ENCODE measurements at regions not wholly inside any gene's neighbourhood (a gene's known extent, or its start where the extent isn't known, plus 50 kb on each side); places are given as distances from the start of the nearest gene placed in this dataset.
A peak's percentile ranks its signal among the peaks of the same experiment; 100 is the strongest.

DNA sequence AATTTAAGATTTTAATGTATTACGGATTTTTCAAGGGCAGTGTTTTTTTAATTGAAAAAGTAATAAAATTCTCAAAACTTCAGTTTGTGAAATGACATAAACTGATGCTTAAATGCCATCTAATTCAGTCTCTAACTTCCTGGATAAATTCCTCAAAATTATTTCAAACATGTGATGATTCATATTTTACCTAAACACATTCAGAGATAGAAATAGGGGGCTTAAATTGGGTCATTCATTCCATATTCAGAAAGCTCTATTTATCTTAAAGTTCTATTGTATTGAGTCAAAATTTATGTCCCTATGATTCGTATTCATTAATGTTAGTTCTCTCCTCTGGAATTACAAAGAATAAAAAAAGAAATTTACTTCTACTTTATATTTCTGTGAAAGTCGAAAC, 713.6 kb upstream of the CHRM3 start:
- H3K36me3 Mint-ChIP-seq (ENCODE audit: low read depth, unreplicated experiment): no peaks in the 10 kb centered on the region
- Histone ChIP-seq H4K20me1 (ENCODE audit: insufficient read depth, low read length) (no peaks in the 10 kb centered on the region), H3K4me2 (ENCODE audit: low read length) (no peak overlapping the region), H3K9me3 (ENCODE audit: insufficient read depth, low read depth, low read length) (no peaks in the 10 kb centered on the region), H3K27me3 (ENCODE audit: insufficient read depth, low read length) (no peaks in the 10 kb centered on the region), H2AFZ (ENCODE audit: low read depth, low read length) (no peak overlapping the region), H3K27ac (ENCODE audit: low read depth, low read length) (no peak overlapping the region), H3K4me1 (ENCODE audit: insufficient read depth, low read length) (no peaks in the 10 kb centered on the region), H3K9ac (ENCODE audit: low read length) (no peak overlapping the region), H3K4me3 (ENCODE audit: insufficient read depth, low read depth, low read length) (no peak overlapping the region), H3K36me3 (ENCODE audit: insufficient read depth, low read length) (no peaks in the 10 kb centered on the region), H3K79me2 (ENCODE audit: insufficient read depth, low read length) (no peaks in the 10 kb centered on the region)
- no peaks in the 10 kb centered on the region for H3K4me1 Mint-ChIP-seq (ENCODE audit: low read depth, unreplicated experiment)
- no peak overlapping the region for H3K27ac Mint-ChIP-seq (ENCODE audit: unreplicated experiment)
- TF ChIP-seq, protein P1, sequence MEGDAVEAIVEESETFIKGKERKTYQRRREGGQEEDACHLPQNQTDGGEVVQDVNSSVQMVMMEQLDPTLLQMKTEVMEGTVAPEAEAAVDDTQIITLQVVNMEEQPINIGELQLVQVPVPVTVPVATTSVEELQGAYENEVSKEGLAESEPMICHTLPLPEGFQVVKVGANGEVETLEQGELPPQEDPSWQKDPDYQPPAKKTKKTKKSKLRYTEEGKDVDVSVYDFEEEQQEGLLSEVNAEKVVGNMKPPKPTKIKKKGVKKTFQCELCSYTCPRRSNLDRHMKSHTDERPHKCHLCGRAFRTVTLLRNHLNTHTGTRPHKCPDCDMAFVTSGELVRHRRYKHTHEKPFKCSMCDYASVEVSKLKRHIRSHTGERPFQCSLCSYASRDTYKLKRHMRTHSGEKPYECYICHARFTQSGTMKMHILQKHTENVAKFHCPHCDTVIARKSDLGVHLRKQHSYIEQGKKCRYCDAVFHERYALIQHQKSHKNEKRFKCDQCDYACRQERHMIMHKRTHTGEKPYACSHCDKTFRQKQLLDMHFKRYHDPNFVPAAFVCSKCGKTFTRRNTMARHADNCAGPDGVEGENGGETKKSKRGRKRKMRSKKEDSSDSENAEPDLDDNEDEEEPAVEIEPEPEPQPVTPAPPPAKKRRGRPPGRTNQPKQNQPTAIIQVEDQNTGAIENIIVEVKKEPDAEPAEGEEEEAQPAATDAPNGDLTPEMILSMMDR (IDR thresholded peaks at IDR 0.05; ENCODE audit: insufficient read depth, low read depth, low read length): no peak
- no peak for TF ChIP-seq EZH2 (IDR thresholded peaks at IDR 0.05; ENCODE audit: insufficient read depth, low read length)
- no peak overlapping the region for H3K4me3 Mint-ChIP-seq (ENCODE audit: unreplicated experiment)
- no peaks in the 10 kb centered on the region for H3K27me3 Mint-ChIP-seq (ENCODE audit: low read depth, unreplicated experiment)
- DNase-seq (ENCODE audit: low read depth): no peak
- no peak for FAIRE-seq
- no peaks in the 10 kb centered on the region for H3K9me3 Mint-ChIP-seq (ENCODE audit: unreplicated experiment)

DNA sequence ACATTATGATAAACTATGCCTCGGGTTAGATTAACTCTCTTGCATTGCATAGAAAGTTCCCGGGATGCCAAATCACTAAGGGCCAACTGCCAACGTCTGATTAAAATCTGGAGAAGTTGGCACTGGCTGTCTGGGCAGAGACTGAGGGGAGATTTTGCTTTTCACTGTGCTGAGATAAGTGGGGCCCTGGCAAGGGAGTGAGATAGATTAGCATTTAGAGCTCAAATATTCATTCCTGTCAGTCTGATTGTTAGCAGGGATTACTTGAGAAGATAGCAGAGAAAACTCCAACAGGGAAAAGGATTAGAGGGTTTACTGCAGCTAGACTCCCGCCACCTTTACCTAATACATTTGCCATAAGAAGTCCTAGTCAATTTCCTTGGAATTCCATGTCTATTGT, 714.1 kb upstream of the CHRM3 start:
- no peak overlapping the region for H2AFZ ChIP-seq (ENCODE audit: low read depth, low read length)
- no peaks in the 10 kb centered on the region for H3K36me3 Mint-ChIP-seq (ENCODE audit: low read depth, unreplicated experiment)
- no peak for FAIRE-seq

DNA sequence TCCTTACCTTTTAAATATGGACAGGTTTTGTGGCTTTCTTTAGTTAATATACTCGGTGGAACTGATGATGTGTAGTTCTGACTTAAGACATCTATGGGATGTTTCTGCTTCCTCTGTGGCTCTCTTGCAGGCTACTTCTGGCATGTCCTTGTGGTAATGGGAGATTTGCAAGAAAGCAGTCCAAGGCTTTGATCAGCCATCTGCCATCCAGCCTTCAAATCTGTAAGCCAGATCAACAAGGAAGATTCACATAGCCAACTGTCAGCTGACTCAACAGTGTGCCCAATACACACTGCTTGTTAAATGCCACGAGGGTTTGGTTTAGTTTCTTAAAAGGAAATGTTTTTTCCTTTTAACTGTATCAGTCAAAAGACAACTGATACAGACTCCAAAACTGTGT, 722.2 kb upstream of the CHRM3 start:
- Mint-ChIP-seq H3K36me3 (ENCODE audit: low read depth, unreplicated experiment) (no peaks in the 10 kb centered on the region), H3K4me3 (ENCODE audit: unreplicated experiment) (no peak overlapping the region), H3K4me1 (ENCODE audit: low read depth, unreplicated experiment) (peaks cover 5% of the 10 kb centered on the region), H3K27ac (ENCODE audit: unreplicated experiment) (peak overlapping the region; percentile 78), H3K27me3 (ENCODE audit: low read depth, unreplicated experiment) (no peaks in the 10 kb centered on the region), H3K9me3 (ENCODE audit: unreplicated experiment) (peaks cover 2% of the 10 kb centered on the region)
- no peaks in the 10 kb centered on the region for H3K36me3 ChIP-seq (ENCODE audit: insufficient read depth, low read length)
- TF ChIP-seq, protein P1 (IDR thresholded peaks at IDR 0.05; ENCODE audit: insufficient read depth, low read depth, low read length): no peak
- no peak for TF ChIP-seq EZH2 (IDR thresholded peaks at IDR 0.05; ENCODE audit: insufficient read depth, low read length)
- FAIRE-seq: no peak
- H3K79me2 ChIP-seq (ENCODE audit: insufficient read depth, low read length): no peaks in the 10 kb centered on the region
- H3K27ac ChIP-seq (ENCODE audit: low read depth, low read length): no peak overlapping the region
- H3K9me3 ChIP-seq (ENCODE audit: insufficient read depth, low read depth, low read length): no peaks in the 10 kb centered on the region
- H4K20me1 ChIP-seq (ENCODE audit: insufficient read depth, low read length): no peaks in the 10 kb centered on the region
- no peaks in the 10 kb centered on the region for H3K27me3 ChIP-seq (ENCODE audit: insufficient read depth, low read length)
- H3K4me3 ChIP-seq (ENCODE audit: insufficient read depth, low read depth, low read length): no peak overlapping the region
- no peak for DNase-seq (ENCODE audit: low read depth)
- no peak overlapping the region for H2AFZ ChIP-seq (ENCODE audit: low read depth, low read length)
- H3K9ac ChIP-seq (ENCODE audit: low read length): no peak overlapping the region
- H3K4me2 ChIP-seq (ENCODE audit: low read length): no peak overlapping the region
- H3K4me1 ChIP-seq (ENCODE audit: insufficient read depth, low read length): no peaks in the 10 kb centered on the region

More for the DNA sequence above, 714.1 kb upstream of the CHRM3 start:
- no peak for DNase-seq (ENCODE audit: low read depth)
- H3K36me3 ChIP-seq (ENCODE audit: insufficient read depth, low read length): no peaks in the 10 kb centered on the region
- H3K9me3 ChIP-seq (ENCODE audit: insufficient read depth, low read depth, low read length): no peaks in the 10 kb centered on the region
- no peaks in the 10 kb centered on the region for H3K79me2 ChIP-seq (ENCODE audit: insufficient read depth, low read length)
- Mint-ChIP-seq H3K27me3 (ENCODE audit: low read depth, unreplicated experiment) (no peaks in the 10 kb centered on the region), H3K27ac (ENCODE audit: unreplicated experiment) (no peak overlapping the region), H3K4me1 (ENCODE audit: low read depth, unreplicated experiment) (no peaks in the 10 kb centered on the region), H3K4me3 (ENCODE audit: unreplicated experiment) (no peak overlapping the region), H3K9me3 (ENCODE audit: unreplicated experiment) (no peaks in the 10 kb centered on the region)
- H3K9ac ChIP-seq (ENCODE audit: low read length): no peak overlapping the region
- H3K27me3 ChIP-seq (ENCODE audit: insufficient read depth, low read length): no peaks in the 10 kb centered on the region
- H3K27ac ChIP-seq (ENCODE audit: low read depth, low read length): no peak overlapping the region
- no peaks in the 10 kb centered on the region for H3K4me1 ChIP-seq (ENCODE audit: insufficient read depth, low read length)
- no peak overlapping the region for H3K4me3 ChIP-seq (ENCODE audit: insufficient read depth, low read depth, low read length)
- no peak overlapping the region for H3K4me2 ChIP-seq (ENCODE audit: low read length)
- H4K20me1 ChIP-seq (ENCODE audit: insufficient read depth, low read length): no peaks in the 10 kb centered on the region
- TF ChIP-seq, protein P1 (IDR thresholded peaks at IDR 0.05; ENCODE audit: insufficient read depth, low read depth, low read length): no peak
- no peak for TF ChIP-seq EZH2 (IDR thresholded peaks at IDR 0.05; ENCODE audit: insufficient read depth, low read length)

All from astrocyte (in vitro differentiated cells and primary cell).